Esophagus mucosa (tissue), 1 donor: ENCODE measurements at regions not wholly inside any gene's neighbourhood (a gene's known extent, or its start where the extent isn't known, plus 50 kb on each side); places are given as distances from the start of the nearest gene placed in this dataset.
A peak's percentile ranks its signal among the peaks of the same experiment; 100 is the strongest.

Experiments
- ATAC-seq: fragments of 200-7000 bp; cut with Tn5 transposase; one replicate; pipeline ENCODE4 v1.9.1; 2020
- donor health status: DM: yes; HTN: yes; CAD: no.

GRCh38 chr11:71356280-71356876 lies 91.8 kb downstream of the DHCR7 start:
- no peak for ATAC-seq

GRCh38 chr11:71355281-71355680 lies 92.9 kb downstream of the DHCR7 start:
- ATAC-seq = no peak

- ATAC-seq = no peak
These were observed 93.6 kb downstream of the DHCR7 start for GRCh38 chr11:71354394-71355105.

- ATAC-seq = no peak
These were observed 95.4 kb downstream of the DHCR7 start for GRCh38 chr11:71352748-71353147.

GRCh38 chr11:71352226-71352625 lies 96.0 kb downstream of the DHCR7 start:
- no peak for ATAC-seq

- ATAC-seq = no peak
These were observed 97.2 kb upstream of the SHANK2 start for GRCh38 chr11:71349627-71350026.

- no peak for ATAC-seq
These were observed 91.5 kb upstream of the SHANK2 start for GRCh38 chr11:71343828-71344400.

- peak; percentile 37 for ATAC-seq
These were observed 90.8 kb upstream of the SHANK2 start for GRCh38 chr11:71342951-71343827.

- no peak for ATAC-seq
These were observed 89.7 kb upstream of the SHANK2 start for GRCh38 chr11:71342116-71342515.

- no peak for ATAC-seq
These were observed 89.2 kb upstream of the SHANK2 start for GRCh38 chr11:71341596-71341995.

GRCh38 chr11:71341173-71341572 lies 88.8 kb upstream of the SHANK2 start:
- no peak for ATAC-seq

GRCh38 chr11:71340086-71340606 lies 87.8 kb upstream of the SHANK2 start:
- ATAC-seq = no peak

GRCh38 chr11:71339396-71339881 lies 87.1 kb upstream of the SHANK2 start:
- ATAC-seq = peak; percentile 60

- ATAC-seq = no peak
These were observed 86.5 kb upstream of the SHANK2 start for GRCh38 chr11:71338801-71339395.

- ATAC-seq = no peak
These were observed 84.8 kb upstream of the SHANK2 start for GRCh38 chr11:71336996-71337754.

- ATAC-seq = no peak
These were observed 84.0 kb upstream of the SHANK2 start for GRCh38 chr11:71336176-71336995.

- ATAC-seq = no peak
These were observed 83.0 kb upstream of the SHANK2 start for GRCh38 chr11:71335371-71335770.

- no peak for ATAC-seq
These were observed 81.8 kb upstream of the SHANK2 start for GRCh38 chr11:71334191-71334590.

- ATAC-seq = no peak
These were observed 81.1 kb upstream of the SHANK2 start for GRCh38 chr11:71333473-71333872.

GRCh38 chr11:71332447-71332846 lies 80.1 kb upstream of the SHANK2 start:
- no peak for ATAC-seq

- ATAC-seq = no peak
These were observed 79.7 kb upstream of the SHANK2 start for GRCh38 chr11:71332046-71332445.
